Mesenchymal stem cell (in vitro differentiated cells and primary cell): ENCODE measurements at regions not wholly inside any gene's neighbourhood (a gene's known extent, or its start where the extent isn't known, plus 50 kb on each side); places are given as distances from the start of the nearest gene placed in this dataset.

Source experiments
- DNase-seq: peaks from one replicate; pipeline ENCODE4 v3.0.0-alpha.2; 2013
- H2AFZ ChIP-seq: one replicate; pipeline ENCODE4 v1.6.1; 2013; ENCODE audit warnings: low read depth, mild to moderate bottlenecking, control low read depth, inconsistent platforms, low read length, moderate library complexity
- H2AK5ac ChIP-seq: 2 replicates; pipeline ENCODE4 v1.6.1; 2013; ENCODE audit warnings: low read length, moderate library complexity, mild to moderate bottlenecking, inconsistent platforms; ENCODE audit not compliant: severe bottlenecking
- H2BK120ac ChIP-seq: one replicate; pipeline ENCODE4 v1.6.1; 2013; ENCODE audit warnings: low read depth, mild to moderate bottlenecking, inconsistent platforms, low read length, moderate library complexity
- H2BK12ac ChIP-seq, 2 experiments: one replicate each; pipeline ENCODE4 v1.6.1; 2013; ENCODE audit warnings: inconsistent platforms in 2 of 2, low read length in 2 of 2, mild to moderate bottlenecking in 2 of 2, moderate library complexity in 2 of 2, control low read depth in 1 of 2
- H2BK15ac ChIP-seq: one replicate; pipeline ENCODE4 v1.6.1; 2013; ENCODE audit warnings: mild to moderate bottlenecking, low read depth, inconsistent platforms; ENCODE audit not compliant: poor library complexity, severe bottlenecking
- H2BK5ac ChIP-seq: 2 replicates; pipeline ENCODE4 v1.6.1; 2013; ENCODE audit warnings: low read depth, mild to moderate bottlenecking, low read length, control low read depth, inconsistent platforms; ENCODE audit not compliant: poor library complexity, severe bottlenecking
- H3K14ac ChIP-seq, 2 experiments: one replicate each; pipeline ENCODE4 v1.6.1; 2013; ENCODE audit warnings: inconsistent platforms in 2 of 2, low read length in 2 of 2, control low read depth in 1 of 2, mild to moderate bottlenecking in 1 of 2, moderate library complexity in 1 of 2
- H3K18ac ChIP-seq, 2 experiments: one replicate each; pipeline ENCODE4 v1.6.1; 2013; ENCODE audit warnings: inconsistent platforms in 2 of 2, low read length in 2 of 2, control low read depth in 1 of 2, low read depth in 1 of 2, mild to moderate bottlenecking in 1 of 2
- H3K23ac ChIP-seq, 2 experiments: one replicate each; pipeline ENCODE4 v1.6.1; 2013; ENCODE audit warnings: inconsistent platforms in 2 of 2, low read length in 2 of 2, mild to moderate bottlenecking in 2 of 2, moderate library complexity in 2 of 2, control low read depth in 1 of 2
- H3K27ac ChIP-seq: 2 replicates; pipeline ENCODE4 v1.5.1; 2013; ENCODE audit warnings: mild to moderate bottlenecking, moderate library complexity, low read length, control low read depth, inconsistent platforms; ENCODE audit not compliant: poor library complexity, severe bottlenecking
- H3K27me3 ChIP-seq, 2 experiments: 2 replicates each; pipeline versions ENCODE4 v1.6.1 to v1.7.0; 2013; ENCODE audit warnings: low read length in 2 of 2, mild to moderate bottlenecking in 2 of 2, moderate library complexity in 2 of 2, control low read depth in 1 of 2, inconsistent platforms in 1 of 2; ENCODE audit not compliant: control insufficient read depth in 1 of 2, insufficient read depth in 1 of 2
- H3K36me3 ChIP-seq, 2 experiments: 2 replicates each; pipeline versions ENCODE4 v1.6.1 to v1.7.0; 2013; ENCODE audit warnings: low read length in 2 of 2, control low read depth in 1 of 2, inconsistent platforms in 1 of 2, low read depth in 1 of 2, mild to moderate bottlenecking in 1 of 2; ENCODE audit not compliant: insufficient read depth in 2 of 2, control insufficient read depth in 1 of 2
- H3K4ac ChIP-seq, 2 experiments: one replicate each; pipeline ENCODE4 v1.6.1; 2013; ENCODE audit warnings: inconsistent platforms in 2 of 2, low read length in 2 of 2, mild to moderate bottlenecking in 2 of 2, moderate library complexity in 2 of 2, control low read depth in 1 of 2, low read depth in 1 of 2
- H3K4me1 ChIP-seq: 2 replicates; pipeline ENCODE4 v1.6.1; 2013; ENCODE audit warnings: low read depth, low read length, control low read depth; ENCODE audit not compliant: control insufficient read depth, insufficient read depth
- H3K4me2 ChIP-seq: 2 replicates; pipeline ENCODE4 v1.6.1; 2013; ENCODE audit warnings: low read length, mild to moderate bottlenecking, inconsistent platforms; ENCODE audit not compliant: poor library complexity, severe bottlenecking
- H3K4me3 ChIP-seq, 2 experiments: 2 replicates each; pipeline versions ENCODE4 v1.5.1 to v1.7.0; 2013; ENCODE audit warnings: low read length in 2 of 2, mild to moderate bottlenecking in 2 of 2, control low read depth in 1 of 2, low read depth in 1 of 2; ENCODE audit not compliant: insufficient read depth in 1 of 2
- H3K79me1 ChIP-seq: replicated peaks from 2 replicates; pipeline ENCODE4 v1.6.1; 2013; ENCODE audit warnings: mild to moderate bottlenecking, control low read depth, low read length, inconsistent platforms; ENCODE audit not compliant: poor library complexity, severe bottlenecking
- H3K9ac ChIP-seq: 2 replicates; pipeline ENCODE4 v1.7.0; 2013; ENCODE audit warnings: mild to moderate bottlenecking, low read length, moderate library complexity
- H3K9me3 ChIP-seq: 2 replicates; pipeline ENCODE4 v1.7.0; 2013; ENCODE audit warnings: mild to moderate bottlenecking, low read length; ENCODE audit not compliant: control insufficient read depth
- H4K8ac ChIP-seq: one replicate; pipeline ENCODE4 v1.6.1; 2013; ENCODE audit warnings: inconsistent platforms, mild to moderate bottlenecking, low read length, moderate library complexity
- H4K91ac ChIP-seq: one replicate; pipeline ENCODE4 v1.6.1; 2013; ENCODE audit warnings: mild to moderate bottlenecking, low read length, inconsistent platforms
- WGBS: methylation state at CpG from one replicate; pipeline ENCODE4 v1.1.7; 2013; ENCODE audit warnings: mixed read lengths; 5-methylcytosine and 5-hydroxymethylcytosine counted together

DNA sequence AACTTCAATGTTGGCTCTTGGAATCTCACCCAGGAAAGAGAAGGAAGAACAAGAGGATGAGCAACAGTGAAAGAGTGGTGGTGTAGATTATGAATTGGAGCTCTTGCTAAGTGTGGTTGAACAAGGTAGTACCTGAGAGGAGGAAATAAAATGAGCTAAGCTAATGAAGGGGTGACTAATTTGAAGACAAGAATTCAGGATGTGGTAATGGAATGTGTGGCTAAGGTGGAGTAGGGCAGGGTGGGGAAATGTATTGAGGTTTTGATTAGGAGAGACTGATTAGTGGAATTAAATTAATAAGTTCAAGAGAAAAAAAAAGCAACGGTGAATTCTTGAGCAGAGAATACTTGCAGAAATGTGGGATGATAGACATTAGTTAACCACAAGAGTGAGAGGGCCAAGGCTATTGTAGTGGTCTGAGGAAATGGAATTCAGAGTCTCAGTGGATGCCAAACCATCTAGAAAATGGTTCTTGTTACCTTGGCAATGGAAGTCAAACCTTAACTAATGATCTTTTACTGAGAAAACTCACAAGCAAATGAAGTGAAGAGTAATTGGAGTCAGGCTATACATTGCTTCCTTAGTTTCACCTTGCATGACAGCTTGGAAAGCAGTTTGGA is 648.3 kb upstream of the ZNF608 start:
- no peaks in the 10 kb centered on the region for H3K27me3 ChIP-seq
- no peak overlapping the region for H3K18ac ChIP-seq
- DNase-seq: no peak
- H2BK15ac ChIP-seq: no peak overlapping the region
- no peak overlapping the region for H3K27ac ChIP-seq
- H3K4me2 ChIP-seq: no peak overlapping the region
- no peak overlapping the region for H3K4ac ChIP-seq
- no peaks in the 10 kb centered on the region for H3K36me3 ChIP-seq
- 97% methylated on average over 1 of the region's 1 CpG for WGBS
- no peak overlapping the region for H2BK120ac ChIP-seq
- H2AFZ ChIP-seq: no peak overlapping the region
- no peak overlapping the region for H3K4me3 ChIP-seq
- H3K23ac ChIP-seq: no peak overlapping the region
- H3K9ac ChIP-seq: no peak overlapping the region
- no peak overlapping the region for H2BK5ac ChIP-seq
- no peaks in the 10 kb centered on the region for H3K79me1 ChIP-seq
- H3K4me1 ChIP-seq: no peaks in the 10 kb centered on the region
- H2AK5ac ChIP-seq: no peak overlapping the region
- no peak overlapping the region for H3K14ac ChIP-seq
- H2BK12ac ChIP-seq: no peak overlapping the region
- H4K8ac ChIP-seq: no peak overlapping the region
- no peak overlapping the region for H4K91ac ChIP-seq
- H3K9me3 ChIP-seq: peaks cover 5% of the 10 kb centered on the region

- Histone ChIP-seq H3K14ac (no peak overlapping the region), H3K4me2 (no peak overlapping the region), H2AFZ (no peak overlapping the region), H3K9me3 (peaks cover 5% of the 10 kb centered on the region), H3K4ac (no peak overlapping the region), H3K27ac (no peak overlapping the region), H3K27me3 (no peaks in the 10 kb centered on the region), H3K18ac (no peak overlapping the region), H2BK5ac (no peak overlapping the region), H4K91ac (no peak overlapping the region), H2BK120ac (no peak overlapping the region), H3K36me3 (no peaks in the 10 kb centered on the region), H3K23ac (no peak overlapping the region), H2BK15ac (no peak overlapping the region), H3K4me1 (no peaks in the 10 kb centered on the region), H3K79me1 (no peaks in the 10 kb centered on the region), H2AK5ac (no peak overlapping the region), H3K4me3 (no peak overlapping the region), H3K9ac (no peak overlapping the region), H4K8ac (no peak overlapping the region), H2BK12ac (no peak overlapping the region)
- DNase-seq: no peak
- WGBS: 78% methylated on average over 1 of the region's 1 CpG
Observed at GRCh38 chr5:125396462-125396861, 650.0 kb upstream of the ZNF608 start.

DNA sequence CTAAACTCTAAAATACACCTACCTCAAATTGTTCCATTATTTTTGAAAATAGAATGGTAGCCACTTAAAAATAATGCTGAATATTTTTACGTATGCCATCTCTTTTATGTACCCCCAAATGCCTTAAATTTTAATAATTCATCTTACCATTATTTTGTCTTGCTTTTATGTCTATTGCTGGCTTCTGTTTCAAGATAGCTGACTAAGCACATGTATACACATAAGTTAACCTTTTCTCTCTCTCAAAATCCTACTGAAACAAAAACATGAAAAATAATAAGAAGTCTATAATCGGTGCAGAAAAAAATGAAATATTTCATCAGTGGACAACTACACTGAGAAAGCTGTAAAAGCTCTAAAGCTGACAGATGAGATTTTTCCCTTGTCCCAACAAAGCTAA is 652.0 kb upstream of the ZNF608 start:
- Histone ChIP-seq H3K18ac (no peak overlapping the region), H3K4me2 (no peak overlapping the region), H3K27ac (no peak overlapping the region), H2BK15ac (no peak overlapping the region), H2AK5ac (no peak overlapping the region), H4K8ac (no peak overlapping the region), H3K79me1 (no peaks in the 10 kb centered on the region), H2AFZ (no peak overlapping the region), H2BK120ac (no peak overlapping the region), H3K36me3 (no peaks in the 10 kb centered on the region), H3K9me3 (peaks cover 8% of the 10 kb centered on the region), H2BK12ac (no peak overlapping the region), H3K9ac (no peak overlapping the region), H3K23ac (no peak overlapping the region), H3K27me3 (no peaks in the 10 kb centered on the region), H3K4me3 (no peak overlapping the region), H2BK5ac (no peak overlapping the region), H3K14ac (no peak overlapping the region), H3K4me1 (no peaks in the 10 kb centered on the region), H4K91ac (no peak overlapping the region), H3K4ac (no peak overlapping the region)
- no CpG with 5 or more reads among the region's 2 CpGs for WGBS
- no peak for DNase-seq

- 91% methylated on average over 3 of the region's 3 CpGs for WGBS
- Histone ChIP-seq H3K36me3 (no peaks in the 10 kb centered on the region), H3K79me1 (no peaks in the 10 kb centered on the region), H2BK15ac (no peak overlapping the region), H2BK5ac (no peak overlapping the region), H4K91ac (no peak overlapping the region), H2BK12ac (no peak overlapping the region), H3K4me2 (no peak overlapping the region), H3K4me1 (no peaks in the 10 kb centered on the region), H2AFZ (no peak overlapping the region), H3K18ac (no peak overlapping the region), H3K9ac (no peak overlapping the region), H4K8ac (no peak overlapping the region), H3K4ac (no peak overlapping the region), H3K23ac (no peak overlapping the region), H3K27me3 (no peaks in the 10 kb centered on the region), H2BK120ac (no peak overlapping the region), H3K4me3 (no peak overlapping the region), H3K27ac (no peak overlapping the region), H3K9me3 (peaks cover 19% of the 10 kb centered on the region), H2AK5ac (no peak overlapping the region), H3K14ac (no peak overlapping the region)
- no peak for DNase-seq
Observed at GRCh38 chr5:125399885-125400284, 653.4 kb upstream of the ZNF608 start.
